Aorta (tissue), 5 donors: ENCODE measurements at regions not wholly inside any gene's neighbourhood (a gene's known extent, or its start where the extent isn't known, plus 50 kb on each side); places are given as distances from the start of the nearest gene placed in this dataset.

ENCODE experiments used
- ATAC-seq: fragments of 200-7000 bp; cut with Tn5 transposase; one replicate; pipeline ENCODE4 v1.9.1; 2022; ENCODE audit warnings: moderate library complexity; ENCODE audit not compliant: low FRiP score
- DNase-seq, 2 donors: peaks; one replicate each; pipeline ENCODE4 v3.0.0-alpha.2; 2020
- H3K27ac ChIP-seq, 2 donors: one replicate each; pipeline ENCODE4 v1.5.1; 2013; ENCODE audit warnings: low read length in 2 of 2, mild to moderate bottlenecking in 2 of 2, moderate library complexity in 2 of 2, control low read depth in 1 of 2, inconsistent platforms in 1 of 2, low read depth in 1 of 2
- H3K27me3 ChIP-seq, 2 donors: one replicate each; pipeline ENCODE4 v1.6.1; 2013; ENCODE audit warnings: control low read depth in 1 of 2, low read length in 1 of 2, mild to moderate bottlenecking in 1 of 2, moderate library complexity in 1 of 2; ENCODE audit not compliant: insufficient read depth in 2 of 2, control insufficient read depth in 1 of 2
- H3K36me3 ChIP-seq, 2 donors: one replicate each; pipeline ENCODE4 v1.6.1; 2013; ENCODE audit warnings: control low read depth in 1 of 2, low read length in 1 of 2, mild to moderate bottlenecking in 1 of 2; ENCODE audit not compliant: insufficient read depth in 2 of 2, control insufficient read depth in 1 of 2
- H3K4me1 ChIP-seq, 2 donors: one replicate each; pipeline ENCODE4 v1.6.1; 2013; ENCODE audit warnings: low read length in 2 of 2, control low read depth in 1 of 2, mild to moderate bottlenecking in 1 of 2, moderate library complexity in 1 of 2; ENCODE audit not compliant: insufficient read depth in 2 of 2, control insufficient read depth in 1 of 2
- H3K4me3 ChIP-seq, 2 donors: one replicate each; pipeline ENCODE4 v1.5.1; 2013; ENCODE audit warnings: low read length in 2 of 2, control low read depth in 1 of 2, mild to moderate bottlenecking in 1 of 2
- H3K9me3 ChIP-seq: one replicate; pipeline ENCODE4 v1.6.1; 2013; ENCODE audit warnings: mild to moderate bottlenecking, low read length; ENCODE audit not compliant: control insufficient read depth
- WGBS, 2 donors: extraction: QIAGEN DNeasy Blood & Tissue Kit; methylation state at CpG; one replicate each; pipeline ENCODE4 v1.1.7; 2013; 5-methylcytosine and 5-hydroxymethylcytosine counted together
- intact Hi-C, 2 donors: fragments of 100-400 bp; cut with DNase I; formaldehyde crosslinking; loops; one replicate each; pipeline versions ENCODE4 v1.14.2 to v1.15.0; 2022
- donor health status: healthy with polysubstance abuse.
- donor health status: Bipolar disorder and iron deficiency.
- donor health status: DM: no; HTN: no; CAD: no.
- donor health status: DM: no; HTN: no; CAD: no.
- donor health status: DM: yes; HTN: yes; CAD: no.

DNA sequence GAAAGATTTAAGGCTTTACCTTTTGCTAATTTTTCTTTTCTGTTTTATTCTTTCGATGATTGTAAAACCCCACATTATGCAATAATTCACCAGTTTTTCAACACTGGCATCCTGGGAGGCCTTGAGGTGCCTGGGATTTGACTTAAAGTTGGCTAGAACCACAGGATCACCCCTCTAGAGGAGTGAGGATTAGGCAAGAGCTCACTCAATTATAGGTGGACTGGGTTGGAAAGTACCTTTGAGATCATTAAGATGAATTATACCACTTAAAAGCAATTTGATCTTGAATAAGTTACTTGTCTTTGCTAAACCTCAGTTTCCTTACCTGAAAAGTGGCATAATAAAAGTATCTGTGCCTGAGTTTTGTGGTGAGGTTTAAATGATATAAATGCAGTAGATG lies 212.8 kb upstream of the TPRG1 start:
- 95 to 97% methylated on average over 1 of the region's 1 CpG for WGBS, 2 donors
- DNase-seq, result no peak
- no peaks in the 10 kb centered on the region for H3K9me3 ChIP-seq
- H3K27ac ChIP-seq, result no peak overlapping the region
- peaks cover 2 to 5% of the 10 kb centered on the region in 2 donors for H3K4me1 ChIP-seq
- intact Hi-C loops, result loop anchor here (10.0 kb wide), 3 partner anchors 674 to 904 kb away; partner anchors contain the start of gene LPP (in 1 of the 2)
- H3K27me3 ChIP-seq, result no peaks in the 10 kb centered on the region
- no peak overlapping the region for H3K4me3 ChIP-seq
- no peak for ATAC-seq
- no peaks in the 10 kb centered on the region for H3K36me3 ChIP-seq

DNA sequence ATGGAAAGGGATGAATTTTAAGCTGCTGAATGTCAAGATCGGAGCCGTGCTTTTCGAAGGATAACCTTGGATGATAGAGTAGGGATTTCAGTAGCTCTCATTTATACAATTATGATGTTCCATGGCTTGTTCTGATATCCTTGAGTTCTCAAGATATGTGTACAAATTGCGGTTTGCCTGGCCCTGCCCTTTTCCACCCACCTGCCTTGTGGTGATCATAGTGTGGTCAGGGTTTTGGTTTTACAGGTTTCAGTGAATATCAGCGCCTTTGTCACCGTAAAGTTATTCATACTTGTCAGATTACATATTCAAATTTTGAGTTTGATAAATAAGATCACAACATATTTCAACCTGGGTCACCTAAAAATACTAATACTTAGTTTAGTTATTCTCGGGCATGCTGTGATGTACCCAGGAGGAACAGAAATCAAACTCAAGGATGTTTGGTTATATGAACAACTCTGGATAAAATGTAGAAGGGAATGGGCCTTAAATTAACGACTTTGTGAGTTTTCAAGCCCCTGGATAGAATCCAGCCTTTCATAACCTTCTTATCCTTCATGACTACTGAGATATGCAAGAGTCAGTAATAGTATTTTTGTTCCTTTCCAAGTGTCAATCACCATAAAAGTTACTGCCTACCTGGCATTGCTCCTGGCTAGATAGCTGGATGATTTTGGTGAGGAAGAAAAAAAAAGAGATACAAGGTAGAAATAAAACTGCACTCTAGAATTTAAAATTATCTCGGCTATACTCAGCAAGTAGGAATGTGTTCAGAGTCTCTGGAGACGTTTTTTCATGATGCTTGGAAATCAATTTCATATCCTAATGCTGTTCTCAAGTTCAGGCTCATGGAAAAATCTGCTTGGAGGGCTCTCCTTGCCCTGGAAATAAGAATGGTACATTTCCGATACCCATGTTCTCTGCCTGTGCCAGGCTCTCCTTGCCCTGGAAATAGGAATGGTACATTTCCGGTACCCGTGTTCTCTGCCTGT lies 209.2 kb upstream of the TPRG1 start:
- DNase-seq (no peak), ATAC-seq (peak; percentile 41)
- intact Hi-C loops, result loop anchor here (5.0 to 10.0 kb wide), 3 partner anchors 182 to 1225 kb away; no protein-coding TSS in a partner anchor
- no peak overlapping the region for H3K27ac ChIP-seq
- H3K4me1 ChIP-seq, result no peaks in the 10 kb centered on the region
- 57 to 60% methylated on average over 13 of the region's 13 CpGs for WGBS, 2 donors
- no peaks in the 10 kb centered on the region for H3K9me3 ChIP-seq
- no peaks in the 10 kb centered on the region for H3K27me3 ChIP-seq
- no peak overlapping the region for H3K4me3 ChIP-seq
- no peaks in the 10 kb centered on the region for H3K36me3 ChIP-seq

DNA sequence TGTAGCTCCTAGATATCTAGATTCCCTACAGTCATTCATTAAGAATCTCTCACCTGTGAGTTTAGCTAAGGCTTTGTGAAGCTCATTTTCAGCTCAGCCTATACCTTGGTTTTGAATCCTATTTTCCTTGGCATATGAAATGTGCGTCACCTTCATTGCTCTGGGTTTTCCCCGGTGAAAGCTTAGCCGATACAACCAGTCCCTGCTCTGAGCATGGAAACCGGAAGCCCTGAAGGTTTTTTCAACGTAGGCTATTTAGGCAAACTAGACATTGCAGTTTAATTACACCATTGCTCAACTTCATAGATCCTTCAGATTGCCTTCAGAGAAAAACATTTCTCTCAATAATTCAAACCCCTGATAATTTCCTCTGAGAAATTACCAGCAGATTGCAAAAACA lies 206.8 kb upstream of the TPRG1 start:
- ATAC-seq (no peak), DNase-seq (no peak)
- Histone ChIP-seq H3K27me3 (no peaks in the 10 kb centered on the region), H3K4me3 (no peak overlapping the region), H3K9me3 (no peaks in the 10 kb centered on the region), H3K4me1 (no peaks in the 10 kb centered on the region), H3K36me3 (no peaks in the 10 kb centered on the region), H3K27ac (no peak overlapping the region)
- intact Hi-C loops, result loop anchor here (5.0 to 10.0 kb wide), 3 partner anchors 180 to 1228 kb away; no protein-coding TSS in a partner anchor
- WGBS, 2 donors, result 94 to 95% methylated on average over 5 of the region's 5 CpGs

DNA sequence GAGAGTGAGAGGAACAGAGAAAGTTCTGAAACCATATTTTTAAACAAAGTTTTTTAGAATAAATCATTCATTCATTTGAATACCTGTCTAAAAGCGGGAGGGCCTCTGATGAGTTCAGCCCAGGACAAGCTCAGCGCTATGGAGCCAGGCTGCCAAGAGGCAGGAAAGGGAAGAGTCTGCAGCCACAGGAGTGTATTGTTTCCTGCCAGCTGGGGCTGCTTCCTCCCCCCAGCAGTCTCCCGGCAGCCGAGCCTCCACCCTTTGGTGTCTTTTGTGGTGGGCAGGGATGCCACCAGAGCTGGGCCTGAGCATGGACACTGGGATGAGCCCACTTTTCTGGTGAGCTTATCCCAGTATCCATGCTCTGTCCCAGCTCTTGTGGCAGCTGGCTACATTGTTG lies 199.5 kb upstream of the TPRG1 start:
- intact Hi-C loops, result no loop called here
- Histone ChIP-seq H3K36me3 (no peaks in the 10 kb centered on the region), H3K27ac (no peak overlapping the region), H3K9me3 (no peaks in the 10 kb centered on the region), H3K27me3 (no peaks in the 10 kb centered on the region), H3K4me3 (no peak overlapping the region), H3K4me1 (no peaks in the 10 kb centered on the region)
- DNase-seq, result no peak
- WGBS, 2 donors, result 89 to 92% methylated on average over 4 of the region's 4 CpGs
- ATAC-seq, result no peak

DNA sequence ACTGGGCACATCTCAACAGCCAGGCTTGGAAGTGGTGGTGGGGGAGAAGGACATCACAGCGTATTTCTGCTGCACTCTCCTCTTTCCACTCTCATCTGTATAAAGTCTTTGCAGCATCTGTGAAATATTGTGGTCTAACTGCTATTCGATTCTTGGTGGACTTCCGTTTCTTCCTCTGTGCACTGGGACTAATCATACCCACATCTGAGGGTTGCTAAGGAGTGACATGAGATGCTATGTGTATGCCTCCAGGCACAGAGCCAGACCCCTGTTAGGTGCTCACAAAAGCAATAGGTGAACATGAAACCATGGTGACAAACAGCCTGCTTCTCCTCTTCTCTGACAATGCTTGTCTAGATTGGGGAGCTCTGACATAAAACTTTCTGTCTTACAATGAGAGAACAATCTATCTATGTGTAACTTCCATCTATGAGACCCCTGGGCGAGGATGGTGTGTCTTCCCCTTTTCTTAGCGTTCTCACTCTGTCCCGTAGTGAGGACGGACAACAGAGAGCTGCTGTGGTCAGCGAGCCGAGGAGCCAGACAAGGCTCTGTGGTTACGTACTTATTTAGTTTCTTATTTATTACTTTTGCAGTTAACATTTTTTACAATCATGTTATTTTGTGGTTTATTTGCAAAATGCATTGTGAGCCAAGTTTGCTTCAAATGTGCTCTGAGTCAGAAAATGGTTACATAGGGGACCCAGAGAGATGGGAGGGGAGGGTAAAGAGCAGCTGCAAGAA lies 196.7 kb upstream of the TPRG1 start:
- 89 to 91% methylated on average over 10 of the region's 10 CpGs for WGBS, 2 donors
- DNase-seq (peak in 1 of 2 donors; percentile 50), ATAC-seq (no peak)
- H3K36me3 ChIP-seq, result no peaks in the 10 kb centered on the region
- intact Hi-C loops, result no loop called here
- H3K4me3 ChIP-seq, result no peak overlapping the region
- no peaks in the 10 kb centered on the region for H3K9me3 ChIP-seq
- H3K27me3 ChIP-seq, result no peaks in the 10 kb centered on the region
- H3K27ac ChIP-seq, result no peak overlapping the region
- H3K4me1 ChIP-seq, result peaks cover 0 to 2% of the 10 kb centered on the region in 2 donors

DNA sequence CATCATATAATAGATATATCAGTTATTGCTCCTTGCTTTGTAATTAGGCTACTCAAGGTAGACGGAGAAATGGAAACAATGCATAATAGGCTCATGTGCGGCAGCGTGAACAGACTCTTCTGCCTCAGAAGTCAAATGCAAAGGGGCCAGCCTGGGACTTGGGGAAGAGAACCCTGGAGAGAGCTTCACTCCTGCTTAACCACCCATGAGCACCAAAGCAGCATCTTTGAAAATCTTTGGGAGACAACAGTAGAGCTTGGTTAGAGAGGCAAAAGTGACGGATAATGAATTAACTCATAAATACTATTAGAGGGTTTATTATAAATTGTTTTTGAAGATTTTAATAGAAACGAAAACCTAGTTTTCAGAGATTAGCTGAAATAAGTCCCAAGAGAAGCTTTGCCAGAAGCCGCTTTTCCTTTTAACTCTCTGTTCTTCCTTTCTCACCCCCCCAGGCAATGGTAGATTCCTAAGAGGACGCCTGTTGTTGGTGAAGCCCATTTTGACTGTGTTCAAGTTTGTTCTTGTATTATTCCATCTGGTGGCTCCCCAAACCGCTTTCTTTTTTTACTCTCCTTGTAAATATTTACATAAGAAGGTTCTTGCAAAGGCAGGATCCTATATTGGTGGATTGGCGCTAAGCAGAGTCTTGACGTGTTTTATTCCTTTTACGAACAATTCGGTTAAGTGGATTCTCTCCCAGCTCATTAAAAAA lies 196.0 kb upstream of the TPRG1 start:
- ATAC-seq (no peak), DNase-seq (no peak)
- H3K27me3 ChIP-seq, result no peaks in the 10 kb centered on the region
- H3K9me3 ChIP-seq, result no peaks in the 10 kb centered on the region
- no peak overlapping the region for H3K27ac ChIP-seq
- peaks cover 0 to 2% of the 10 kb centered on the region in 2 donors for H3K4me1 ChIP-seq
- WGBS, 2 donors, result 91 to 92% methylated on average over 12 of the region's 12 CpGs
- H3K4me3 ChIP-seq, result no peak overlapping the region
- intact Hi-C loops, result no loop called here
- no peaks in the 10 kb centered on the region for H3K36me3 ChIP-seq

DNA sequence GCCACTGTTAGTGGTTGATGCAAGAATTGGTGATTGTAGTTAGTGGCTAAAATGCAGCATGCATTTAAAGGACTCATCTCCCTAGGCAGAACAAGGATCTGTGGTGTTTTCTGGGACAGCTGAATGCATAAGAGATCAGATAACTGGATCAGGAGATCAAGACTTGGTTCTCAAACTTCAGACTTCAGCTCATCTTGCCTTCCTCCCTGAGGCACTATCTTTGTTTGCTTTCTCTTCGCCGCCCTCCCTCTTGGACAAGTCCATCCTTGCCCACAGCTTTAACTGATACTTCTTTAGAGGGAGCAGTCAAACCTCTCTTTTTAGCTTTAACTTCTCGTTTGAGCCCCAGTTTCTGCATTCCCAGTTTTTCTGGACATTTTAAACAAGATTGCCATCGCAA lies 195.4 kb upstream of the TPRG1 start:
- Histone ChIP-seq H3K9me3 (no peaks in the 10 kb centered on the region), H3K4me1 (peaks cover 0 to 2% of the 10 kb centered on the region in 2 donors), H3K27me3 (no peaks in the 10 kb centered on the region), H3K27ac (no peak overlapping the region), H3K36me3 (no peaks in the 10 kb centered on the region), H3K4me3 (no peak overlapping the region)
- ATAC-seq (no peak), DNase-seq (no peak)
- intact Hi-C loops, result no loop called here
- whole genome bisulfite sequencing, 2 donors, result 74 to 75% methylated on average over 4 of the region's 4 CpGs

DNA sequence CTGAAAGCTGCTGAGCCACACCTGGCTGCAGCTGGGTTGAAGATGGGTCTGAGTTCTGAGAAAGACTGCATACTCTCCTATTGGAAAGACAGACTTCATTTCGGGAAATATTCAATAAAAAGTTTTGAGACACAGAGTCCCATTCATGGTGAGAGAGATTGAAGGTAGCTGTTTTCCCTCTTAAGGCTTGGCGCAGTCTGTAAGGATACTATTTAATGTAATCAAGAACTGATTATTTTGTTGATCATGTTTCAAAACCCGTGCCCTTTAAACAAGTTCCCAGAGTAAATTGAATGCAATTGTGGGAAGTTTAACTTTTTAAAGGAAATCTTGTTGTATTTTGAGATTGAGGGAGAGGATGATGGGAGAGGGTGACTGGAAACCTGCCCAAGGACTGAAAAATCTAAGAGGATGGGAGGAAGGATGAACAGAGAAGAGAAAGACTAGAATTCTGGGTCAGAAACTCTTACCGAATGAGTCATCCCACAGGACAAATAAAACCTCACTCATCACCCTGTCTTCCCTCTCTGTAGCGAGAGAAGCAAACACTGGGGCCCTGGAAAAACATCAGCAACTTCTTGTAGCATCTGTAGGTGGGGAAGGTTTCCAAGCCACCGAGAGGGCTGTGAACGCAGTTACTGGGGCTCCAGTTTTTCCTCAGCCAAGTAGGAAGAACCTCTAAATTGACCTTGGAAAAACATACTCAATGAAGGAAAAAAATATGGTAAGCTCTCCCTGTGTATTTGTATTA lies 193.2 kb upstream of the TPRG1 start:
- WGBS, 2 donors, result 54 to 59% methylated on average over 7 of the region's 7 CpGs
- H3K27me3 ChIP-seq, result no peaks in the 10 kb centered on the region
- intact Hi-C loops, result no loop called here
- no peaks in the 10 kb centered on the region for H3K9me3 ChIP-seq
- no peak overlapping the region for H3K27ac ChIP-seq
- DNase-seq (peak in 1 of 2 donors; percentile 57), ATAC-seq (peak; percentile 64)
- H3K4me1 ChIP-seq, result peaks cover 0 to 2% of the 10 kb centered on the region in 2 donors
- H3K4me3 ChIP-seq, result no peak overlapping the region
- no peaks in the 10 kb centered on the region for H3K36me3 ChIP-seq
